H1 (cell line): ENCODE measurements at regions not wholly inside any gene's neighbourhood (a gene's known extent, or its start where the extent isn't known, plus 50 kb on each side); places are given as distances from the start of the nearest gene placed in this dataset.

ENCODE experiments used
- ASH2L ChIP-seq: fragments of 200-600, 300-600 bp; sonication (generic); IDR thresholded peaks from one replicate; pipeline ENCODE4 v1.7.1; 2017; ENCODE audit warnings: low read length
- ATF3 ChIP-seq: IDR thresholded peaks from 2 replicates; pipeline ENCODE4 v1.6.1; 2011; ENCODE audit warnings: low read depth, mild to moderate bottlenecking, low read length; ENCODE audit not compliant: insufficient read depth
- NANOG ChIP-seq: IDR thresholded peaks from 2 replicates; pipeline ENCODE4 v1.6.1; 2011; ENCODE audit warnings: low read length, low read depth, mild to moderate bottlenecking, inconsistent platforms; ENCODE audit not compliant: insufficient read depth, poor library complexity, severe bottlenecking
- RNF2 ChIP-seq: fragments of 200-900, 300-1000 bp; sonication (generic); IDR thresholded peaks from 2 replicates; pipeline ENCODE4 v1.7.1; 2016; ENCODE audit warnings: borderline replicate concordance, low read depth, mild to moderate bottlenecking, antibody characterized with exemption, low read length; ENCODE audit not compliant: poor library complexity, severe bottlenecking; ENCODE audit errors: missing control alignments
- RXRA ChIP-seq: IDR thresholded peaks from 2 replicates; pipeline ENCODE4 v1.6.1; 2011; ENCODE audit warnings: low read depth, mild to moderate bottlenecking, low read length, moderate library complexity; ENCODE audit not compliant: insufficient read depth
- SUZ12 ChIP-seq: fragments of 200-600 bp; sonication (generic); IDR thresholded peaks from 2 replicates; pipeline ENCODE4 v1.6.1; 2012; ENCODE audit warnings: mild to moderate bottlenecking, inconsistent platforms, low read length, moderate library complexity, mixed read lengths
- TAF1 ChIP-seq: IDR thresholded peaks from 2 replicates; pipeline ENCODE4 v1.6.1; 2011; ENCODE audit warnings: mild to moderate bottlenecking, low read depth, low read length
- TBP ChIP-seq: IDR thresholded peaks from 2 replicates; pipeline ENCODE4 v1.6.1; 2011; ENCODE audit warnings: low read depth, low read length, improper control_type of control experiment
- TEAD4 ChIP-seq: IDR thresholded peaks from 2 replicates; pipeline ENCODE4 v1.6.1; 2012; ENCODE audit warnings: low read depth, low read length, inconsistent platforms, mixed read lengths
- TF ChIP-seq, protein P1 (sequence below): IDR thresholded peaks from 2 replicates; pipeline ENCODE4 v1.6.1; 2012; ENCODE audit warnings: inconsistent platforms
- TF ChIP-seq, protein P2 (sequence below): fragments of 300-600 bp; sonication (generic); IDR thresholded peaks from 2 replicates; pipeline ENCODE4 v1.7.1; 2012; ENCODE audit warnings: low read length, moderate library complexity, mild to moderate bottlenecking, inconsistent platforms; ENCODE audit not compliant: insufficient replicate concordance

GRCh38 chr6:112525749-112526148, 178.6 kb downstream of the RFPL4B start (continued):
- TF ChIP-seq, protein P1, sequence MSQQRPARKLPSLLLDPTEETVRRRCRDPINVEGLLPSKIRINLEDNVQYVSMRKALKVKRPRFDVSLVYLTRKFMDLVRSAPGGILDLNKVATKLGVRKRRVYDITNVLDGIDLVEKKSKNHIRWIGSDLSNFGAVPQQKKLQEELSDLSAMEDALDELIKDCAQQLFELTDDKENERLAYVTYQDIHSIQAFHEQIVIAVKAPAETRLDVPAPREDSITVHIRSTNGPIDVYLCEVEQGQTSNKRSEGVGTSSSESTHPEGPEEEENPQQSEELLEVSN, result no peak
- no peak for TF ChIP-seq SUZ12
- TF ChIP-seq, protein P2, sequence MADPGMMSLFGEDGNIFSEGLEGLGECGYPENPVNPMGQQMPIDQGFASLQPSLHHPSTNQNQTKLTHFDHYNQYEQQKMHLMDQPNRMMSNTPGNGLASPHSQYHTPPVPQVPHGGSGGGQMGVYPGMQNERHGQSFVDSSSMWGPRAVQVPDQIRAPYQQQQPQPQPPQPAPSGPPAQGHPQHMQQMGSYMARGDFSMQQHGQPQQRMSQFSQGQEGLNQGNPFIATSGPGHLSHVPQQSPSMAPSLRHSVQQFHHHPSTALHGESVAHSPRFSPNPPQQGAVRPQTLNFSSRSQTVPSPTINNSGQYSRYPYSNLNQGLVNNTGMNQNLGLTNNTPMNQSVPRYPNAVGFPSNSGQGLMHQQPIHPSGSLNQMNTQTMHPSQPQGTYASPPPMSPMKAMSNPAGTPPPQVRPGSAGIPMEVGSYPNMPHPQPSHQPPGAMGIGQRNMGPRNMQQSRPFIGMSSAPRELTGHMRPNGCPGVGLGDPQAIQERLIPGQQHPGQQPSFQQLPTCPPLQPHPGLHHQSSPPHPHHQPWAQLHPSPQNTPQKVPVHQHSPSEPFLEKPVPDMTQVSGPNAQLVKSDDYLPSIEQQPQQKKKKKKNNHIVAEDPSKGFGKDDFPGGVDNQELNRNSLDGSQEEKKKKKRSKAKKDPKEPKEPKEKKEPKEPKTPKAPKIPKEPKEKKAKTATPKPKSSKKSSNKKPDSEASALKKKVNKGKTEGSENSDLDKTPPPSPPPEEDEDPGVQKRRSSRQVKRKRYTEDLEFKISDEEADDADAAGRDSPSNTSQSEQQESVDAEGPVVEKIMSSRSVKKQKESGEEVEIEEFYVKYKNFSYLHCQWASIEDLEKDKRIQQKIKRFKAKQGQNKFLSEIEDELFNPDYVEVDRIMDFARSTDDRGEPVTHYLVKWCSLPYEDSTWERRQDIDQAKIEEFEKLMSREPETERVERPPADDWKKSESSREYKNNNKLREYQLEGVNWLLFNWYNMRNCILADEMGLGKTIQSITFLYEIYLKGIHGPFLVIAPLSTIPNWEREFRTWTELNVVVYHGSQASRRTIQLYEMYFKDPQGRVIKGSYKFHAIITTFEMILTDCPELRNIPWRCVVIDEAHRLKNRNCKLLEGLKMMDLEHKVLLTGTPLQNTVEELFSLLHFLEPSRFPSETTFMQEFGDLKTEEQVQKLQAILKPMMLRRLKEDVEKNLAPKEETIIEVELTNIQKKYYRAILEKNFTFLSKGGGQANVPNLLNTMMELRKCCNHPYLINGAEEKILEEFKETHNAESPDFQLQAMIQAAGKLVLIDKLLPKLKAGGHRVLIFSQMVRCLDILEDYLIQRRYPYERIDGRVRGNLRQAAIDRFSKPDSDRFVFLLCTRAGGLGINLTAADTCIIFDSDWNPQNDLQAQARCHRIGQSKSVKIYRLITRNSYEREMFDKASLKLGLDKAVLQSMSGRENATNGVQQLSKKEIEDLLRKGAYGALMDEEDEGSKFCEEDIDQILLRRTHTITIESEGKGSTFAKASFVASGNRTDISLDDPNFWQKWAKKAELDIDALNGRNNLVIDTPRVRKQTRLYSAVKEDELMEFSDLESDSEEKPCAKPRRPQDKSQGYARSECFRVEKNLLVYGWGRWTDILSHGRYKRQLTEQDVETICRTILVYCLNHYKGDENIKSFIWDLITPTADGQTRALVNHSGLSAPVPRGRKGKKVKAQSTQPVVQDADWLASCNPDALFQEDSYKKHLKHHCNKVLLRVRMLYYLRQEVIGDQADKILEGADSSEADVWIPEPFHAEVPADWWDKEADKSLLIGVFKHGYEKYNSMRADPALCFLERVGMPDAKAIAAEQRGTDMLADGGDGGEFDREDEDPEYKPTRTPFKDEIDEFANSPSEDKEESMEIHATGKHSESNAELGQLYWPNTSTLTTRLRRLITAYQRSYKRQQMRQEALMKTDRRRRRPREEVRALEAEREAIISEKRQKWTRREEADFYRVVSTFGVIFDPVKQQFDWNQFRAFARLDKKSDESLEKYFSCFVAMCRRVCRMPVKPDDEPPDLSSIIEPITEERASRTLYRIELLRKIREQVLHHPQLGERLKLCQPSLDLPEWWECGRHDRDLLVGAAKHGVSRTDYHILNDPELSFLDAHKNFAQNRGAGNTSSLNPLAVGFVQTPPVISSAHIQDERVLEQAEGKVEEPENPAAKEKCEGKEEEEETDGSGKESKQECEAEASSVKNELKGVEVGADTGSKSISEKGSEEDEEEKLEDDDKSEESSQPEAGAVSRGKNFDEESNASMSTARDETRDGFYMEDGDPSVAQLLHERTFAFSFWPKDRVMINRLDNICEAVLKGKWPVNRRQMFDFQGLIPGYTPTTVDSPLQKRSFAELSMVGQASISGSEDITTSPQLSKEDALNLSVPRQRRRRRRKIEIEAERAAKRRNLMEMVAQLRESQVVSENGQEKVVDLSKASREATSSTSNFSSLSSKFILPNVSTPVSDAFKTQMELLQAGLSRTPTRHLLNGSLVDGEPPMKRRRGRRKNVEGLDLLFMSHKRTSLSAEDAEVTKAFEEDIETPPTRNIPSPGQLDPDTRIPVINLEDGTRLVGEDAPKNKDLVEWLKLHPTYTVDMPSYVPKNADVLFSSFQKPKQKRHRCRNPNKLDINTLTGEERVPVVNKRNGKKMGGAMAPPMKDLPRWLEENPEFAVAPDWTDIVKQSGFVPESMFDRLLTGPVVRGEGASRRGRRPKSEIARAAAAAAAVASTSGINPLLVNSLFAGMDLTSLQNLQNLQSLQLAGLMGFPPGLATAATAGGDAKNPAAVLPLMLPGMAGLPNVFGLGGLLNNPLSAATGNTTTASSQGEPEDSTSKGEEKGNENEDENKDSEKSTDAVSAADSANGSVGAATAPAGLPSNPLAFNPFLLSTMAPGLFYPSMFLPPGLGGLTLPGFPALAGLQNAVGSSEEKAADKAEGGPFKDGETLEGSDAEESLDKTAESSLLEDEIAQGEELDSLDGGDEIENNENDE, result no peak
- no peak for TF ChIP-seq TBP
- TF ChIP-seq TAF1, result no peak
- no peak for TF ChIP-seq ATF3
- TF ChIP-seq ASH2L, result no peak
- no peak for TF ChIP-seq RNF2
- TF ChIP-seq RXRA, result no peak
- no peak for TF ChIP-seq NANOG
- TF ChIP-seq TEAD4, result no peak
- TF ChIP-seq, all 59 proteins: peak for 0
